ENCODE measurements at regions not wholly inside any gene's neighbourhood (a gene's known extent, or its start where the extent isn't known, plus 50 kb on each side); places are given as distances from the start of the nearest gene placed in this dataset.

DNA sequence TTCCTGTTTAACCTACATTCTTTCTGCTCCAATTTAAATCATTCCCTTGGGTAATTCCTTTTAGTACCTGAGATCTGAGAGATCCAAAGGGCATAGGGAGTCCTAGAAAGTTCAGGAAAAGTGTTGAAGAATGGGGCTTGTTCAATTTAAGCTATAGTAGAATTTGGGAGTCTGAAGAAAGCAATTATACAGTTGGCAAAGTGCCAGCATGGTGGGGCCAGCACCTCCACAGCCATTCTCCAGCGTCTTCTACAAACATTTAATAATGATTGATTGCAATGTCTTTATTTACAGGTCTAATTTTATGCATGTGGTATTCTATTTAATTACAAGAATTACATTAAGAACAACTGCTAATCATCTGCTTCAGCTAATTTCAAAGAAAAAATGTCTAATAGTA is 957.7 kb upstream of the GYPC start:
- TF ChIP-seq, protein P1, sequence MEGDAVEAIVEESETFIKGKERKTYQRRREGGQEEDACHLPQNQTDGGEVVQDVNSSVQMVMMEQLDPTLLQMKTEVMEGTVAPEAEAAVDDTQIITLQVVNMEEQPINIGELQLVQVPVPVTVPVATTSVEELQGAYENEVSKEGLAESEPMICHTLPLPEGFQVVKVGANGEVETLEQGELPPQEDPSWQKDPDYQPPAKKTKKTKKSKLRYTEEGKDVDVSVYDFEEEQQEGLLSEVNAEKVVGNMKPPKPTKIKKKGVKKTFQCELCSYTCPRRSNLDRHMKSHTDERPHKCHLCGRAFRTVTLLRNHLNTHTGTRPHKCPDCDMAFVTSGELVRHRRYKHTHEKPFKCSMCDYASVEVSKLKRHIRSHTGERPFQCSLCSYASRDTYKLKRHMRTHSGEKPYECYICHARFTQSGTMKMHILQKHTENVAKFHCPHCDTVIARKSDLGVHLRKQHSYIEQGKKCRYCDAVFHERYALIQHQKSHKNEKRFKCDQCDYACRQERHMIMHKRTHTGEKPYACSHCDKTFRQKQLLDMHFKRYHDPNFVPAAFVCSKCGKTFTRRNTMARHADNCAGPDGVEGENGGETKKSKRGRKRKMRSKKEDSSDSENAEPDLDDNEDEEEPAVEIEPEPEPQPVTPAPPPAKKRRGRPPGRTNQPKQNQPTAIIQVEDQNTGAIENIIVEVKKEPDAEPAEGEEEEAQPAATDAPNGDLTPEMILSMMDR (IDR thresholded peaks at IDR 0.05): no peak
- TF ChIP-seq POLR2A (IDR thresholded peaks at IDR 0.05): no peak
- WGBS, 2 donors: 62 to 69% methylated on average over 1 of the region's 1 CpG
- intact Hi-C loops (cut with DNase I): no loop called here

DNA sequence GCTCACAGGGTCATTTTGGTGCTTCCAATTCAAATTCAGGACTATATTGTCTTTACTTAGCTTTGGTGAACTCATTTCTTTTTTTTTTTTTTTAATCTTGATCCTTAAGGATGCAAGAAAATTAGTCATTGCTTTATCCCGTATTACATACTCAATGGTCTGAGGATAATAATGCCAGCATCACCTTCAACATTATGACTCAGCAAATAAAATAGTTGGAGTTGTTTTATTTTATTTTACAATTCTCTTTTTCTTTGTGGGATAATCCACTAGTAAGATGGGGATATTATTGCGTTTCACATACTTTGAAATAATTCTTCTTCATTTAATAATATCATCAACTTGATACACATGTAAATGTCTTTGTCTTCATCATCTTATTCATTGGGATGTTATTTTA is 954.9 kb upstream of the GYPC start:
- Histone ChIP-seq H3K36me3 (no peaks in the 10 kb centered on the region), H3K27ac (no peak overlapping the region), H3K4me3 (replicated peaks in 1 of 3) (no peak overlapping the region), H3K4me1 (no peaks in the 10 kb centered on the region), H3K9me3 (no peaks in the 10 kb centered on the region), H3K27me3 (no peaks in the 10 kb centered on the region)
- intact Hi-C loops (cut with DNase I): no loop called here
- DNase-seq: no peak
- 93% methylated on average over 2 of the region's 2 CpGs for WGBS, 2 donors
- TF ChIP-seq, protein P1 (IDR thresholded peaks at IDR 0.05): no peak
- TF ChIP-seq POLR2A (IDR thresholded peaks at IDR 0.05): no peak

More for the DNA sequence above, 957.7 kb upstream of the GYPC start:
- no peak for DNase-seq
- Histone ChIP-seq H3K36me3 (no peaks in the 10 kb centered on the region), H3K4me3 (replicated peaks in 1 of 3) (no peak overlapping the region), H3K4me1 (no peaks in the 10 kb centered on the region), H3K9me3 (no peaks in the 10 kb centered on the region), H3K27ac (no peak overlapping the region), H3K27me3 (no peaks in the 10 kb centered on the region)

DNA sequence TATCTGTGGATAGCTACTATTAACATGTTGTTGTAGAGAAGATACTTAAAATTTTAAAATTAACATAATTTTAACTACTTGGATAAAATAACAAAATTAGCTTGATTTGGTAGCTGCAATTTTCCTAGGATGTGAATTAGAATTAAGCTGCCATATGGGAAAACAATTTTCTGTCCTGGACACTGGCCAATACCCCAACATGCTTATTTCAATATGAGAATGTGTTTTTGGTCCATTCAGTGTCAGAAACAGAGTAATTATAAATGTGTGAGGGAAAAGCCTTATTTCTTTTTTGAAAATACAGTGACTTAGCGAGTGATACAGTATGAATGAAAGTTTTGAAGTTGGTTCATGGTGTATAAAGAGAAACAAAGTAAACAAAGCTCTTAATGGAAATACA is 948.3 kb upstream of the GYPC start:
- 72 to 88% methylated on average over 1 of the region's 1 CpG for WGBS, 2 donors
- intact Hi-C loops (cut with DNase I): no loop called here

DNA sequence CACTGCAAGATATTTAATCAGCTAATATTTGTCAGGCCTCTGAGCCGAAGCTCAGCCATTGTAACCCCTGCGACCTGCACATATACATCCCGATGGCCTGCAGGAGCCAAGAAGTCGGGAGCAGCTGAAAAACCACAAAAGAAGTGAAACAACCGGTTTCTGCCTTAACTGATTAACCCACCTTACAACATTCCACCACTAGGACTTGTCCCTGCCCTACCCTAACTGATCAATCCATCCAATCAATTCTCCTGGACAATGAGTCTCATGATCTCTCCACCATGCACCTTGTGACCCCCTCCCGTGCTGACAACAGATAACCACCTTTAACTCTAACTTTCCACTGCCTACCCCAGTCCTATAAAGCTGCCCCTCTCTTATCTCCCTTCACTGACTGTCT is 945.4 kb upstream of the GYPC start:
- Histone ChIP-seq H3K4me1 (no peaks in the 10 kb centered on the region), H3K9me3 (no peaks in the 10 kb centered on the region), H3K4me3 (replicated peaks in 1 of 3) (no peak overlapping the region), H3K27ac (no peak overlapping the region), H3K27me3 (no peaks in the 10 kb centered on the region), H3K36me3 (no peaks in the 10 kb centered on the region)
- DNase-seq: no peak
- intact Hi-C loops (cut with DNase I): no loop called here
- 57 to 71% methylated on average over 6 of the region's 6 CpGs for WGBS, 2 donors
- no peak for TF ChIP-seq POLR2A (IDR thresholded peaks at IDR 0.05)
- TF ChIP-seq, protein P1 (IDR thresholded peaks at IDR 0.05): no peak

More for the DNA sequence above, 948.3 kb upstream of the GYPC start:
- no peaks in the 10 kb centered on the region for H3K4me1 ChIP-seq
- TF ChIP-seq, protein P1 (IDR thresholded peaks at IDR 0.05): no peak
- no peak for TF ChIP-seq POLR2A (IDR thresholded peaks at IDR 0.05)
- no peaks in the 10 kb centered on the region for H3K36me3 ChIP-seq
- H3K27me3 ChIP-seq: no peaks in the 10 kb centered on the region
- no peak overlapping the region for H3K27ac ChIP-seq
- no peaks in the 10 kb centered on the region for H3K9me3 ChIP-seq
- H3K4me3 ChIP-seq (replicated peaks in 1 of 3): no peak overlapping the region
- no peak for DNase-seq

DNA sequence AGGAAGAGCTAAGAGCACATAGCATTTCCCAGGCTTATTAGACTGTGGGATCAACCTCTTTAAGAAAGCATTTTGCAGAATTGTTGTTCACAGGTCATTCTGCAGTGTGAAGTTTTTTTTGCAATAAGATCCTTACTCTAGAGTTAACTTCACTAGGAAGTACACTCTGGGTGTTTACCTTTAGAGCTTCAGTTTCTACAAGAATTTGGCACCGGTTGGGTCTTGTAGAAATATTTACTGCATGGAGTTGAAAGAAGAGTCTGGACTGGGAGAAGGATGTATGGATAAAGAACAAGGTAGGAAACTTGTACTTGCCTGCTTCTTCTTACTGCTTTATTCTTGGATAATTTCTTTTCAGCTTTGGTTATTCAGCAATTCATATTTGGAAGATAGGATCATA is 944.9 kb upstream of the GYPC start:
- Histone ChIP-seq H3K27ac (no peak overlapping the region), H3K9me3 (no peaks in the 10 kb centered on the region), H3K27me3 (no peaks in the 10 kb centered on the region), H3K36me3 (no peaks in the 10 kb centered on the region), H3K4me1 (no peaks in the 10 kb centered on the region), H3K4me3 (replicated peaks in 1 of 3) (no peak overlapping the region)
- DNase-seq: no peak
- intact Hi-C loops (cut with DNase I): no loop called here
- 23% methylated on average over 1 of the region's 1 CpG for WGBS, 2 donors
- TF ChIP-seq, protein P1 (IDR thresholded peaks at IDR 0.05): no peak
- no peak for TF ChIP-seq POLR2A (IDR thresholded peaks at IDR 0.05)
